ENCODE measurements at regions not wholly inside any gene's neighbourhood (a gene's known extent, or its start where the extent isn't known, plus 50 kb on each side); places are given as distances from the start of the nearest gene placed in this dataset.

GRCh38 chr4:188197566-188197965 lies 58.3 kb downstream of the TRIML1 start:
- DNase-seq: no peak

DNA sequence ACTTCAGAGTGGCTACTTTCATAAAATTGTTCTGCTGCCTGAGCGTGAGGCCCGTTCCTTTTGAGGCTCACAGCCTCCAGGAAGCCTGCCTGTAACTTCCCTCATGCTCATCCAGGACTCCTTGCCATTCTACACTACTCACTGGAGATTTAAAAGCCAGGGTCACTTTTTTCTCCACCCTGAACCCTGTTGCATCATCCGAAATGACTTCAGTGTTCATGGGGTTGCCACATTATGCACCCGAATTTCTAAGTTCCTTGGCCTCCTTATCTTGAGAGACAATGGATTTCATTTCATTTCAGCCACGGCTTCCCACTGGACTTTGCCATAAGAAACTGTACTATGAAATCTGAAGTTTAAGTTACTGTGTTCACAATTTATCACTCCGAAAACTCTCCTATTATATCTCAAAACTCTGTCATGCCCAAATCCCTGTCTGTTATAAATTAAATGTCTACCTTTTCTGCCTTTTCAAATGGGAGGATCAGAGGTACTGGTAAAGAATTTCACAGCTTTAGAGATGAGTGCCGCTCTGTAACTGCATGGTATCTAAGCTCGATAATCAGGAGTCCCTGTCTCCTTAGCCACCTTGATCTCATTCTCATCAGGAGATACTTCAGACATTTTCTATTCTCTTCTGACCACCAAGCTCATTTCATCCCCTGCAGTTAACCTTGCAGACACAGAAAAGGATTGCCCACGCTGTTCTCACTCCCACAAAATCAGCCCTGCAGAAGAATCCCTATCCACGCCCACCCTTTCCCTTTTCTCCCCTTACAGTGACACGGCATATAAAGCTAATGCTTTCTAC lies 59.9 kb downstream of the TRIML1 start:
- no peak for DNase-seq

GRCh38 chr4:188201851-188202250 lies 62.6 kb downstream of the TRIML1 start:
- DNase-seq: no peak

- DNase-seq: no peak
Observed at GRCh38 chr4:188206783-188207182, 67.5 kb downstream of the TRIML1 start.

- no peak for DNase-seq
Observed at GRCh38 chr4:188214861-188215260, 75.6 kb downstream of the TRIML1 start.

GRCh38 chr4:188218392-188218791 lies 79.2 kb downstream of the TRIML1 start:
- no peak for DNase-seq

DNA sequence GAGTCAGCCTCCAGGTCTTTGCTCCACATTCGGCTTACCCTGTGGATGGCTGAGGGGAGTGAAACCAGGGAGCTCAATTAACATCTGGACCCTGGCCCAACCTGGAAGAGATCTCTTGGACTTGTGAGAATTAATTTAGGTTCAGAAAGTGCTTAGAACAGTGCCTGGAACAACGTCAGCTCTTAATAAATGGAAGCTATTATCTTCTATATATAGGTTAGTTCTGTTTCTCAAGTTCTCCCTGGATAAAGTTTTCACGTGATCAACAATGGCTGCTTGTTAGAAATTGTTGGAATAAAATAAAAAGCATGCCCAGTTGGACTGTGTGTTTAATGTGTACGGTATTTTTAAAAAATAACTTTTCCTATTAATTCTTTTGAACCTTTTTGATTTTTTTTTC lies 80.8 kb downstream of the TRIML1 start:
- DNase-seq: no peak

GRCh38 chr4:188221090-188221489 lies 81.8 kb downstream of the TRIML1 start:
- DNase-seq: no peak

- no peak for DNase-seq
Observed at GRCh38 chr4:188228279-188228678, 89.0 kb downstream of the TRIML1 start.

DNA sequence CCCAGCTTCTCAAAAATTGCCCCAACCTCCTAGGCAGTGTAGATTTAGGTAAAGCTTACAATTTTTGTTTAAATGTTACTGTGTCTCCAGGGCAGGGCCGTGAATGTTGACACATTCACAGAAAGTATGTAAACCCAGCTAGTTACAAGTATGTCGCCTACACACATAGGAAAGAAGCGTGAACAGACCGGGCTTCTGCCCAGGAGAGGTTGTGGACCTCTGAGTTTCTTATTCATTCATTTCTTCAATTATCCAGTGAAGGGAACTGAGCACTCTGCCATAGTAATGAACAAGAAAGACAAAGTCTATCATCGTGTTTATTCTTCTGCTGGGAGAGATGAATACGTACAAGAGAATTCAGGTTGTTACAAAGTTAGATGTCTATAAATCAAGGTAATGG lies 93.2 kb downstream of the TRIML1 start:
- DNase-seq: no peak

DNA sequence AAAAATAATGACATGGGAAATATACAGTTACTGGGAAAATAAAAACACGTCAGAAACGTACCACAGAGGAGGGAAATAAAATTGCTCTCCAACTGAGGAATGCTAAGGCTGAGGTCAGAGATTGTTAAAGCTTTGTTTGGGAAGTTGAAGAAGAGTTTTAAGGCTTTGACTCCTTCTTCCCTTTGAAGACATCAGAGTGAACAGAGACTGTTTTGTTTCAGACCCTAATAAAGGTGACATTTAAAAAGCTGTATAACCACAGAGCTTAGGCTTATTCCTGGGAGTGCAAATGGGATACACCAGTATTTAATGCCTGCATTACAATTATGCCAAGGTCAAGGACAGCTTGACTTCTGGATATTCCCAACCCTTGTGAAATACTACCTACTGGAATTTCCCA lies 102.8 kb downstream of the TRIML1 start:
- DNase-seq: no peak

GRCh38 chr4:188245651-188246050 lies 106.4 kb downstream of the TRIML1 start:
- DNase-seq: no peak

DNA sequence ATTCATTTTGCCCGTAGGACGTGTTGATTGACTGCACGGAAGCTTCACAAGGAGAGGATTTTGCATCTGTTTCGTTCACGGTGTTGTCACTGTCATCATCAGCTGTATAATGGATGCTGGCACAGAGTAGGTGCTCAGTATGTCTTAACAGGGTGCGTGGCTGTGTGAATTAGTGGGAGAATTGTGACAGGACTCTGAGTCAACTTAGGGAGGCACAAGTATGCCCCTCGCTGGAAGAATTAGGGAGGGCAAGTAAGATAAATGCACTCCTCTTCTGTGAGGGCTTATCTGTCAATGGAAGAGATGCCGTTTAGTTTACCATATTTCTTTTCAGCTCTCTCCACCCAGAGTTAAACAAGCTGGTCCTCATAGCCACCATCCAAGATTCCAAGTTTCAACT lies 107.2 kb downstream of the TRIML1 start:
- no peak for DNase-seq

- DNase-seq: no peak
Observed at GRCh38 chr4:188254211-188254610, 115.0 kb downstream of the TRIML1 start.

GRCh38 chr4:188262464-188262863 lies 123.2 kb downstream of the TRIML1 start:
- no peak for DNase-seq

GRCh38 chr4:188263321-188263720 lies 124.1 kb downstream of the TRIML1 start:
- DNase-seq: no peak

GRCh38 chr4:188266386-188266785 lies 127.1 kb downstream of the TRIML1 start:
- DNase-seq: no peak

DNA sequence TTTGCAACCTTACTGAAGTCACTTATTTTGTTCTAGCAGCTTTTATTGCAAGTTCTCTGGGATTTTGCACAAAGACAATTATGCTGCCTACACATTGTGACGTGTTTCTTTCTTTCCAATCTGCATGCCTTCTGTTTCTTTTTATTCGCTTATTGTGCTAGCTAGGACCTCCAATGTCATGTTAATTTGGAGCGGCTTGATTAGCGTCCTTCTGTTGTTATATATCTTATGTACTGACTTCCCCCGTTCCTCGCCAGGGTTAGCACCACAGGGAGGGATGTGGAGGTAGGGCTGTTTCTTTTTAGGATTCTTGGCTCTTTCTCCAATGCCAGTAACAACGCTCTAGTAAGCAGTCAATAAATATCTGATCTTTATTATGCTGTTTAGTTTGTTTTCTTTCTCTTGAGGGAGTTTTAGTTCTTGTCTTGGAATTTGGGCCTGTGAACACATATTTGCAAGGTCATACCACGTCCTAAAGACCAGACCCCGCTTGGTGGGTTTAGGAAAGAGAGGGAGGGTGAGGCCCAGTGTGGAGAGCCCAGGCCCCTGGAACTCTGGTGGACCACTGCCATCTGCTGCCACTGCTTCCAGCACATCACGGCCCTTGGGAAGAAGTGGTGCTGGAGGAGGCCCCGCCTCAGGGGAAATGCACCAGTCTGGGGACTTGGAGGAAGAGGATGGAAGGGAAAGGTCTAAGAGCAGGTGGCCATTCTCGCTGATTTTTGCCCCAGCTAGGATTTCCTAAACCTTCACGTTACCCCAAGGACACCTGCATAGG lies 129.1 kb downstream of the TRIML1 start:
- no peak for DNase-seq

DNA sequence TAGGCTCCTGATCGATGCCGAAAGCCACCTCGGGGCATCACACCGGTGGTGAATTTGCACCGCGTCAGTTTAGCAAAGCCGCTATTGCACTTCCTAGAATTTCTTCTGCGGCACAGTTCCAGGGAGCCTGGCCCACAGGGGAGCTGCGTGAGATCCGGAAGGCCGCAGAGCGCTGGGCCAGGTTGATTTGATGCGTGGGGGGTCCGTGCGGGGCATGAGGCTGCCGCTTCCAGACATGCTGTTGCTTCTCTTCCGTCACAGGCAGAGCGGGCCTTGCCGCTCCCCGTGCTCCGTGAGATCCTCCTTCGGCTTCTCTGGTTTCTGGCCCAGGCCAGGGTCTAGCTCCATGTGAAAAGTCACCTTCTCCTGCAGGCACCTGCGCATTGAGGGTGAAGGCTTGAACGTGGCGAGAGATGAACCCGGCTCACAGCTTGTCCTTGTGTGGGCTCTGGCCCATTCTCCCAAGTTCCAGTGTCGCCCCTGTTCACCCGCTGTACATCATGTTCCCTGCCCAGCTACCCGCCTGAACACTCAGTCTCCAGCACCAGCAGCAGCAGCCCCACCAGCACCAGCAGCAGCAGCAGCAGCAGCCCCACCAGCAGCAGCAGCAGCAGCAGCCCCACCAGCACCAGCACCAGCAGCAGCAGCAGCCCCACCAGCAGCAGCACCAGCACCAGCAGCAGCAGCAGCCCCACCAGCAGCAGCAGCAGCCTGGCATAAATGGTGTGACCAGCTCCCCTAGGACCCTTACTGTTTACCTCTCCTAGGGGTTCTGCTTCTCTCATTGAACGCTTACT lies 131.2 kb downstream of the TRIML1 start:
- DNase-seq: no peak

DNA sequence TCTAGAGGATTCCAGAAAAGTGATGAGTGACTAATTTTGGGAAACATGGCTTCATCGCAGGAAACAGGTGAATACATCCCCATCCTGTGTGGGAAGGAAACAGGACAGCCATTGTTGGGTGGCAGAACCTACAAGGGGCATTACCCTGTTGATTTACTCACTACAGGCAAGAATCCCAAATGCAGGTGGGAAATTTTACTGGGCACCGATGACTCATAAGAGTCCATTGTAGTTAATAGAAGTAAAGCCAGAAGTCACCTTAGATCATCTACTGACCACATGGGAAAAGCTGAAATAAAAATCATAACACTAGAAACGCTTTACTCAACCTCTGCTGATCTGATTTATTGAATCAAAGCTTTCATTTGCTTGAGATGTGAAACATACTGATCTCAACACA lies 136.4 kb downstream of the TRIML1 start:
- no peak for DNase-seq

DNA sequence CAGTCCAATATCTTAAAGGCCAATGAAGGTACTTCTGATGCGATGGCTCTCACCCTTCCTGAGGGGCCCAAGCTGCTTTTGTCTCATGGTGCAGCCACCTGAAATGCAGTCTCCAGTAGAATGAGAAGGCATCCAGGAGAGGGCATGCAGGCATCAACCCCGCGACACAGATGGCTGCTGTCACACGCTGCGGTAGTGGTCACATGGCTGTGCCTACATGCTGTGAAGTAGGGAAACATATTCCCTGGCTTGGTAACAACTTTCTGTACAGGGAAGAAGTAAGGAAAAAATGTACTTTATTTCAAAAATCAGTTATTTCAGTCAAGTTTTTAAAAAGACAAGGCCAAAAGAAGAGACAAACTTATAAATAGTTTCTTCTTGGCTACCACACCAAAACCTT lies 139.9 kb downstream of the TRIML1 start:
- DNase-seq: no peak

GRCh38 chr4:188282471-188283232 lies 143.4 kb downstream of the TRIML1 start:
- no peak for DNase-seq

Data from hippocampal formation (tissue), 2 donors.